Fibroblast of pulmonary artery (primary cell): ENCODE measurements at regions not wholly inside any gene's neighbourhood (a gene's known extent, or its start where the extent isn't known, plus 50 kb on each side); places are given as distances from the start of the nearest gene placed in this dataset.

Experiments
- DNase-seq: peaks from one replicate; pipeline ENCODE4 v3.0.0-alpha.2; 2010; ENCODE audit warnings: low read depth
- H3K4me3 ChIP-seq: replicated peaks from 2 replicates; pipeline ENCODE4 v1.5.1; 2011; ENCODE audit warnings: low read depth, mild to moderate bottlenecking, control low read depth, low read length, moderate library complexity
- CTCF ChIP-seq: IDR thresholded peaks from 2 replicates; pipeline ENCODE4 v1.5.1; 2011; ENCODE audit warnings: mild to moderate bottlenecking, control low read depth, low read length, inconsistent platforms; ENCODE audit errors: missing control alignments

- TF ChIP-seq CTCF: no peak
- no peak overlapping the region for H3K4me3 ChIP-seq
- no peak for DNase-seq
Observed at GRCh38 chr5:179430193-179431175, 85.2 kb upstream of the ADAMTS2 start.

- no peak for TF ChIP-seq CTCF
- DNase-seq: no peak
- H3K4me3 ChIP-seq: no peak overlapping the region
Observed at GRCh38 chr5:179427676-179428056, 82.4 kb upstream of the ADAMTS2 start.

GRCh38 chr5:179427032-179427675 lies 81.9 kb upstream of the ADAMTS2 start:
- H3K4me3 ChIP-seq: no peak overlapping the region
- no peak for TF ChIP-seq CTCF

GRCh38 chr5:179422908-179423481 lies 77.7 kb upstream of the ADAMTS2 start:
- no peak for DNase-seq
- TF ChIP-seq CTCF: no peak

More at GRCh38 chr5:179427032-179427675, 81.9 kb upstream of the ADAMTS2 start:
- no peak for DNase-seq

GRCh38 chr5:179422213-179422855 lies 77.1 kb upstream of the ADAMTS2 start:
- H3K4me3 ChIP-seq: no peak overlapping the region
- no peak for DNase-seq
- no peak for TF ChIP-seq CTCF

More at GRCh38 chr5:179422908-179423481, 77.7 kb upstream of the ADAMTS2 start:
- no peak overlapping the region for H3K4me3 ChIP-seq

GRCh38 chr5:179421144-179421901 lies 76.1 kb upstream of the ADAMTS2 start:
- DNase-seq: no peak
- H3K4me3 ChIP-seq: no peak overlapping the region
- TF ChIP-seq CTCF: no peak
